GM19455 (cell line): ENCODE measurements at regions not wholly inside any gene's neighbourhood (a gene's known extent, or its start where the extent isn't known, plus 50 kb on each side); places are given as distances from the start of the nearest gene placed in this dataset.
"Not testable (repeated sequence)": the region's sequence is repeated elsewhere in the genome, so short reads cannot be mapped to it uniquely, and the experiment has no call there.

Experiments used
- ATAC-seq: cut with Tn5 transposase; IDR thresholded peaks from one replicate; pipeline ENCODE4 v1.9.1; 2021; ENCODE audit not compliant: unreplicated experiment

DNA sequence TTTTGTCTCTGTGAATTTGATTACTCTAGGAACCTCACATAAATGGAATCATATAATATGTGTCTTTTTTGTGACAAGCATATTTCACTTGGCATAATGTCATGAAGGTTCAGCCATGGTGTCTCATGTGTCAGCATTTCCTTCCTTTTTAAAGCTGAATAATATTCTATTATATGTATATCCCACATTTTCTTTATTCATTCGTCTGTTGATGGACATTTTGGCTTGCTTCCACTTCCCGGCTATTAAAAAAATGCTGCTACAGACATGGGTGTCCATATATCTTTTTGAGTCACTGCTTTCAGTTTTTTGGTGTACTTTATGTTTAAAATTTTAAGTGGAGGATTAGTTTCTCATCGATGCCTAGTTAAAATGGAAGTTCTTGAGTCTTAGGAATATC is 59.8 kb upstream of the C5orf63 start:
- ATAC-seq: no peak

GRCh38 chr5:127136908-127137307 is 63.6 kb upstream of the C5orf63 start:
- no peak for ATAC-seq

DNA sequence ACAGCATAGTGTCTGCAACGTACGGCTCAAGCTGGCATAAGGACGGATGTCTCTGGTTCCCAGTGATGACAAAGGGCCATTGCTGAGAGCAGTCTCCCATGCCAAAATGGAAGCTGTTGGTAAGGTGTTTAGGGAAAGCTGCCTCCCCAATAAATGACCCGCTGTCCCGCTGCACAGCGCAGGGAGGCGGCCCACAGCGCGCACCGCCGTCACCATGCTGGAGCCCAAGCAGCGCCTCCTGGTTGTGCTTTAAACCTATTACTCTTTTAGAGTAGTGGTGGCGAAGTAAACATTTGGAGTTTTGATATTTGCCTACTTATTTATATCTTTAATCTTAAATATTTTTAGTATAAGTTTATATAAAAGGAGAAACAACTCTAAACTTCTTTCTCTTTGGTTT is 70.4 kb upstream of the C5orf63 start:
- no peak for ATAC-seq

DNA sequence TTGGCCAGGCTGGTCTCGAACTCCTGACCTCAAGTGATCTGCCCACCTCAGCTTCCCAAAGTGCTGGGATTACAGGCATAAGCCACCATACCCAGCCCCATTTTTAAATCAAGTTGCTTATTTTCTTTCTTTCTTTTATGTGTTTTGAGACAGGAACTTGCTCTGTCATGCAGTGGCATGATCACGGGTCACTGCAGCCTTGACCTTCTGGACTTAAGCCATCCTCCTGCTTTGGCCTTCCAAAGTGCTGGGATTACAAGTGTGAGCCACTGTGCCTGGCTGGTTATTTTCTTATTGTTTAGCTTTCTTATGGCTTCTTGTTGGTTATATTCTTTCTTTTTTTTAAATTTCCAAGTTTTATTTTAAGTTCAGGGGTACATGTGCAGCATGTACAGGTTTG is 79.7 kb upstream of the C5orf63 start:
- no peak for ATAC-seq

- no peak for ATAC-seq
Observed at GRCh38 chr5:127153521-127153920, 80.2 kb upstream of the C5orf63 start.

DNA sequence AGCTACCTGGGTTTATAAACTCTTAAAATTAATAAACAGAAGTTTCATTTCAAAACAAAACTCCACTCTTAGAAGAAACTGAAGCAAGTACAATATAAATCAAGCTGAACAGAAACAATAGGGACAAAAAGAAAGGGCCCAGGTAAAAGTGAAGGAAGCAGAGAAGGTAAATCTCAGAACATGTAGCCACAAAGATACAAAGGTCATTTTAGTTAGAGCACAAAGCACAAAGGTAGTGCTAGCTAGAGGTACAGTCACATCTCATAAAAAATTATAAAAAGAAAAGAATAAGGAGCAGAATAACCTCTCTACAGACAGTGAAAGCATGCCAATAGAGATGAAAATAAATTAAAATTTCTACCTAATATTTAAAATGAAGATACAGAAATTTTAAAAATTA is 90.4 kb upstream of the C5orf63 start:
- ATAC-seq: no peak

DNA sequence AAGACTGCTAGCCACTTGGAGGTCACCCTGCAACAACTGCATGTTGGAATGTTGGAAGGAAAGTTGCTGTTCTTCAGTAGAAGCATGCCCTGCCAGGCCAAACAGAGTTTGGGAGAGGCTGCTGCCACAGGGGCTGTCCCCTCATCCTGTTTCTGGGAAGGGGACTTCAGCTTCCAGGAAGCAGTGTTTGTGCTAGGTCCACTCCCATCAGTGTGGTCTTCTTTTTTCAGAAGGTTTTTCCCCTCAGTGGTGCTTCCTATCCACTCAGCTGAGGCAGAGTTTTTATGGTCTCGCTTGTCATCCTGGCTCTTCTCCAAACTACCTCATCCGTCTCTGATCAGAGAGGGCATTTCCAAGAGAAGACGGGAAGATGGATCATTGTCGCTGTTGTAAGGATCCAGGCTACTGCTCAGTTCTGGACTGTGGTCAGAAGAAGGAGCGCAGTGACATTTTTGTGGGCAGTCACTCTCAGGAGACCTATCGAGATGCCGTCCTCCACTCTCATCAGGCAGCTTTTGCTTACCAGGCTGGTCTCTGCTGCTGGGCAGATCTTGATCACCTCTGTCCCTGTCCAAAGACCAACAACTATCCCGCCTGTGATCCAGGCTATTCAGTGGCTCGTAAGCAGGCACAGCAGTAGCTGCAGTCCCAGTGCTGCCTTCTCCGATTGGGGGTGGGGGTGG is 97.8 kb upstream of the C5orf63 start:
- no peak for ATAC-seq

DNA sequence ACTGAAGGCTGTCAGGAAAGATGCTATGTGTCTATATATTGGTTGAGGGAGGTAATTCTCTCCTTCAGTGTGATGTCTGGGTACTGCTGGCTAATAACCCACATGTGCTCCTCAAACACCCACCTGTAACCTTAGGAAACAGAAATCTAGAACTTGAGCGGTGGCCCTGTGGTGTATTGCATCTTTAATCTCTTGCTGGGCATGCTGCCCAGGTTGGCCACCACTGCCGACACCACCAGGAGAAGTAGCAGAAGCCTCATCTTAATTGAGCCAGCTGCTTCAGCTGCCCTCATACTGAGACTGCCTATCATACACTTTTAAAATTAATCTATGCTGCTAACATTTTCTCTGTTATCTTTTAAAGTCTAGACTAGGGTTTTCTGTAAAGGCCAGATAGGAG is 103.5 kb upstream of the C5orf63 start:
- ATAC-seq: no peak

GRCh38 chr5:127182631-127183030 is 108.0 kb upstream of the MEGF10 start:
- not testable (repeated sequence) for ATAC-seq

- ATAC-seq: no peak
Observed at GRCh38 chr5:127183332-127183731, 107.3 kb upstream of the MEGF10 start.

DNA sequence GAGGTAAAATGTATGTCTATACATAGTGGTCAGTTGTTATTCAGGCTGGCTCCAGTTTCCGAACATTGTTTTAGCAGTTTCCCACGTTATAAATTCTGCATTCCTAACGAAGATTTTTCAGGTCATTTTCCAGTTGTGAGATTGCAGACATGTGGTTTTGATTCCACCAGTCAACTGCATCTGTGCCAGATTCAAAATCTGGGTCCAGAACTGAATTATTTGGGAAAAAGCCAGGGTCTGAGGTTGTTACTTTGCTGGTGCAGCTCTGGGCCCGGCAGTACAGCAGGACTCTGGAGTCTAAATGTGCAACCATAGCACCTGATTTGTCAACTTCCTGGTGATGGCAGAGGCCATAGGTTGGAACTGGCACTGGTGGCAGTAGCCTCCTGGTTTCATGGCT is 105.7 kb upstream of the MEGF10 start:
- ATAC-seq: no peak

DNA sequence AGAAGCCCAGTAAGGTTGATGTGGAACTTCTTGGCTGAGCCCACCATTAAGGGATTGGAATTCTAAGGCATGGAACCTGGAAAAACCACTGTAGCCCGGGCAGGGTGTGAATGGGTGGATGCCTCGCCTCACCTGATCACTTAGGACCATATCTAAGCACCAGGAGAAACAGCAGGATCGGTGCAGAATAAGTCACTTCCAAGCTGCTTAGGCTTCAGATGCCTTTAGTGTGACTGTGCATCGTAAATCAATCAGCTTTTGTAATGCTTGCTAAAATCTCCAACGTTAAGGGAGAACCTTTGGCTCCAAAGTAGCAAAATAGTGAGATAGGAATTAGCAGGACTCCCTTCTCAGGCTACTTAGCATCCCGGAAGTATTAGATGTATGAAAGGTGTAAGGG is 103.9 kb upstream of the MEGF10 start:
- ATAC-seq: no peak

GRCh38 chr5:127187706-127188105 is 102.9 kb upstream of the MEGF10 start:
- no peak for ATAC-seq

DNA sequence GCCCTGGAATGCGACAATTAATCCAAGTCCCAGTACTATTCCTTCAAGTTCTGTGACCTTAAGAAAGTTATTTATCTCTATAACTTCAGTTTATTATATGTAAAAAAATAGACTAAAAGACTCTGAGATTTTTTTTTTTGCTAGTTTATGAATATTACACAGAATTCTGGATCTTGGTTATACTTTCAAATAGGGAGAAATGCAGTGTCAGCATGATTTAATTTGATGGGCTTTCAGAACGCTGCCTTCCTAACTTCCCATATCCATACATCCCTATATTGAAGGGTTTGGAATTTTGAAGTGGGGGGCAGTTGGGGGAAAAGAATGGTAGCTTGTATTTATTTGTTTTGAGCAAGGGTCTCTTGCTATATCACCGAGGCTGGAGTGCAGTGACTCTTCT is 98.4 kb upstream of the MEGF10 start:
- ATAC-seq: no peak

DNA sequence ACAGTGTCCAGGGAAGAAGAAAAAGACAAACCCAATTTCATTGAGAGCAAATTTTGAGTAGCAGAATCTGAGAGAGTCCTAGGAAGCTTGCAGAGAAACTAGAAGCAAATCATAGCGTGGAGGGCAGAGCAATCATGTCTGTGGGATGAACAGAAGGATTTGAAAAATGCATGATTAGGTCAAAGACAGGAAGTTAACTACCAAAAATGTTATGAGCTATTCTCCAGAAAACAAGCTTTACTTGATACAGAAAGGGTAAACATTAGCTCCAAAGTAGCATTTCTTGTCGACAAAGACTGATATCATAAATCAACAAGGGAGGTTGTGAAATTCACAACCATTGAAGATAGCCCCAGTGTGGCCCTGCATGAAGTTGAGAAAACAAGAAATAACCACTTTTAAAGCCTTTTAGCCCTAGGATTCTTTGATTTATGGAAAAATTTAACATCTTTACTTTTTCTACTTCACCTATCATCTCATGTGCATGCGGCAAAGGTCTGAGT is 97.7 kb upstream of the MEGF10 start:
- no peak for ATAC-seq

- no peak for ATAC-seq
Observed at GRCh38 chr5:127196042-127196441, 94.6 kb upstream of the MEGF10 start.

GRCh38 chr5:127197402-127198167 is 93.0 kb upstream of the MEGF10 start:
- ATAC-seq: not testable (repeated sequence)

GRCh38 chr5:127202738-127203137 is 87.9 kb upstream of the MEGF10 start:
- ATAC-seq: not testable (repeated sequence)

DNA sequence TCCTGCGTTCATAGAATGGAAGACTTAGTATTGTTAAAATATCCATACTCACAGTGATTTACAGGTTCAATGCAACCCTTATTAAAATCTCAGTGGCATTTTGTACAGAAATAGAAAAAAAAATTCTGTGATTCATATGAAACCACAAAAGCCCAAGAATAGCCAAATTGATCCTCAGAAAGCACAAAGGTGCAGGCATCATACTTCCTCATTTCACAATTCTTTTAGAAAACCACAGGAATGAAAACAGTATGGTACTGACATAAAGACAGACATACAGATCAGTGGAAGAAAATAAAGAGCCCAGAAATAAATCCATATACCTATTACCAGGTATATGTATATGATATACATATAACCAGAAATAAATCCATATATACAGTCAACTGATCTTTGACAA is 86.8 kb upstream of the MEGF10 start:
- ATAC-seq: no peak

DNA sequence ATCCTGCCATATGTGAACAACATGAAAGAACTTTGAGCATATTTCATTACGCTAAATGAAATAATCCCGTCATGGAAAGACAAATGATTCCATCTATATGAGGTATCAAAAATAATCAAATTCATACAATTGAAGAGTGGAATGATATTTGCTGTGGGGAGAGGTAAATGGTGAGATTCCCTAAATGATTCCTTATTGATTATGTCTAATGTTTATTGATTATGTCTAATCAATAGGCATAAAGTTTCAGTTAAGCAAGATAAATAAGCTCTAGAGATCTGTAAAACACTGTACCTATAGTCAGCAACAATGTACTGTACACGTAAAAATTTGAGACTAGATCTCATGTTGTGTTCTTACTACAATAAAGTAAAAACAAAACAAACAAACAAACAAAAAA is 85.4 kb upstream of the MEGF10 start:
- no peak for ATAC-seq

GRCh38 chr5:127206320-127207113 is 84.1 kb upstream of the MEGF10 start:
- no peak for ATAC-seq

GRCh38 chr5:127210042-127210441 is 80.6 kb upstream of the MEGF10 start:
- no peak for ATAC-seq
